ENCODE measurements at regions not wholly inside any gene's neighbourhood (a gene's known extent, or its start where the extent isn't known, plus 50 kb on each side); places are given as distances from the start of the nearest gene placed in this dataset.

- H3K27ac ChIP-seq = no peak overlapping the region
- H3K27me3 ChIP-seq = no peaks in the 10 kb centered on the region
- no peak overlapping the region for H3K4me3 ChIP-seq
- no peaks in the 10 kb centered on the region for H3K36me3 ChIP-seq
- no peak for TF ChIP-seq POLR2A (IDR thresholded peaks at IDR 0.05)
- no peak for TF ChIP-seq CTCF (IDR thresholded peaks at IDR 0.05)
- H3K9me3 ChIP-seq = no peaks in the 10 kb centered on the region
- no peaks in the 10 kb centered on the region for H3K4me1 ChIP-seq
- intact Hi-C loops (cut with DNase I; ENCODE audit: low total_unique reads) = no loop called here
- DNase-seq = no peak
Observed at GRCh38 chr13:47135800-47136503, 239.1 kb upstream of the HTR2A start.

GRCh38 chr13:47134939-47135489, 238.2 kb upstream of the HTR2A start:
- intact Hi-C loops (cut with DNase I; ENCODE audit: low total_unique reads) = no loop called here
- H3K9me3 ChIP-seq = no peaks in the 10 kb centered on the region
- no peak overlapping the region for H3K4me3 ChIP-seq
- no peaks in the 10 kb centered on the region for H3K27me3 ChIP-seq
- H3K36me3 ChIP-seq = no peaks in the 10 kb centered on the region
- DNase-seq = no peak
- TF ChIP-seq POLR2A (IDR thresholded peaks at IDR 0.05) (no peak), CTCF (IDR thresholded peaks at IDR 0.05) (no peak)
- no peaks in the 10 kb centered on the region for H3K4me1 ChIP-seq
- H3K27ac ChIP-seq = no peak overlapping the region

- H3K36me3 ChIP-seq = no peaks in the 10 kb centered on the region
- intact Hi-C loops (cut with DNase I; ENCODE audit: low total_unique reads) = no loop called here
- no peak overlapping the region for H3K4me3 ChIP-seq
- H3K4me1 ChIP-seq = no peaks in the 10 kb centered on the region
- H3K27ac ChIP-seq = no peak overlapping the region
- H3K27me3 ChIP-seq = no peaks in the 10 kb centered on the region
- TF ChIP-seq CTCF (IDR thresholded peaks at IDR 0.05) (no peak), POLR2A (IDR thresholded peaks at IDR 0.05) (no peak)
- no peak for DNase-seq
- no peaks in the 10 kb centered on the region for H3K9me3 ChIP-seq
Observed at GRCh38 chr13:47133011-47133445, 236.2 kb upstream of the HTR2A start.

- no peak for DNase-seq
- Histone ChIP-seq H3K27ac (no peak overlapping the region), H3K36me3 (no peaks in the 10 kb centered on the region), H3K27me3 (no peaks in the 10 kb centered on the region), H3K4me3 (no peak overlapping the region), H3K4me1 (no peaks in the 10 kb centered on the region), H3K9me3 (no peaks in the 10 kb centered on the region)
- intact Hi-C loops (cut with DNase I; ENCODE audit: low total_unique reads) = no loop called here
- TF ChIP-seq CTCF (IDR thresholded peaks at IDR 0.05) (no peak), POLR2A (IDR thresholded peaks at IDR 0.05) (no peak)
Observed at GRCh38 chr13:47129461-47129860, 232.6 kb upstream of the HTR2A start.

GRCh38 chr13:47126432-47126831, 229.6 kb upstream of the HTR2A start:
- H3K9me3 ChIP-seq = no peaks in the 10 kb centered on the region
- TF ChIP-seq POLR2A (IDR thresholded peaks at IDR 0.05) (no peak), CTCF (IDR thresholded peaks at IDR 0.05) (no peak)
- H3K36me3 ChIP-seq = no peaks in the 10 kb centered on the region
- DNase-seq = no peak
- H3K4me1 ChIP-seq = no peaks in the 10 kb centered on the region
- H3K4me3 ChIP-seq = no peak overlapping the region
- H3K27ac ChIP-seq = no peak overlapping the region
- intact Hi-C loops (cut with DNase I; ENCODE audit: low total_unique reads) = no loop called here
- no peaks in the 10 kb centered on the region for H3K27me3 ChIP-seq
